CD14-positive monocyte (primary cell): ENCODE measurements at regions not wholly inside any gene's neighbourhood (a gene's known extent, or its start where the extent isn't known, plus 50 kb on each side); places are given as distances from the start of the nearest gene placed in this dataset.

Experiments
- DNase-seq, 3 donors: peaks; one replicate each; pipeline ENCODE4 v3.0.0-alpha.2; 2011 to 2022
- H2AFZ ChIP-seq: 2 replicates; pipeline ENCODE4 v1.6.0; 2012; ENCODE audit warnings: mild to moderate bottlenecking, low read depth, low read length, inconsistent platforms; ENCODE audit not compliant: insufficient read depth, poor library complexity, severe bottlenecking
- H3K27ac ChIP-seq, 2 donors: 1 replicate in 1 of 2; 2 replicates in 1 of 2; pipeline ENCODE4 v1.5.1; 2012 to 2013; ENCODE audit warnings: low read length in 2 of 2, control low read depth in 1 of 2, inconsistent platforms in 1 of 2, low read depth in 1 of 2, mild to moderate bottlenecking in 1 of 2
- H3K27me3 ChIP-seq, 2 donors: one replicate each; pipeline versions ENCODE4 v1.6.0 to v1.6.1; 2011 to 2013; ENCODE audit warnings: low read length in 2 of 2; ENCODE audit not compliant: control insufficient read depth in 2 of 2, insufficient read depth in 2 of 2
- H3K36me3 ChIP-seq, 2 donors: replicated peaks in 1 of 2; 1 replicate in 1 of 2; 2 replicates in 1 of 2; pipeline versions ENCODE4 v1.5.1 to v1.6.1; 2012 to 2013; ENCODE audit warnings: low read length in 2 of 2, control low read depth in 1 of 2, inconsistent platforms in 1 of 2, mild to moderate bottlenecking in 1 of 2; ENCODE audit not compliant: insufficient read depth in 2 of 2, control insufficient read depth in 1 of 2
- H3K4me1 ChIP-seq, 2 donors: 1 replicate in 1 of 2; 2 replicates in 1 of 2; pipeline versions ENCODE4 v1.5.1 to v1.6.1; 2012 to 2013; ENCODE audit warnings: low read length in 2 of 2, control low read depth in 1 of 2, inconsistent platforms in 1 of 2, mild to moderate bottlenecking in 1 of 2, moderate library complexity in 1 of 2; ENCODE audit not compliant: insufficient read depth in 2 of 2, control insufficient read depth in 1 of 2
- H3K4me2 ChIP-seq: replicated peaks from 2 replicates; pipeline ENCODE3; 2012; ENCODE audit warnings: low read length, moderate library complexity, mild to moderate bottlenecking; ENCODE audit not compliant: poor library complexity, severe bottlenecking; ENCODE audit errors: extremely low read depth
- H3K4me3 ChIP-seq, 3 experiments: fragments of 200-600 bp in 1 of 3; sonication (generic) in 1 of 3; replicated peaks in 1 of 3; 1 replicate in 2 of 3; 2 replicates in 1 of 3; pipeline ENCODE4 v1.5.1; 2011 to 2013; ENCODE audit warnings: low read length in 3 of 3, mild to moderate bottlenecking in 3 of 3, control low read depth in 2 of 3, low read depth in 2 of 3, inconsistent platforms in 1 of 3, moderate library complexity in 1 of 3
- H3K79me2 ChIP-seq: 2 replicates; pipeline ENCODE4 v1.6.0; 2012; ENCODE audit warnings: mild to moderate bottlenecking, control low read depth, inconsistent platforms, low read length, moderate library complexity; ENCODE audit not compliant: insufficient read depth
- H3K9ac ChIP-seq: 2 replicates; pipeline ENCODE4 v1.6.0; 2017; ENCODE audit warnings: low read length, mild to moderate bottlenecking; ENCODE audit not compliant: insufficient read depth, poor library complexity, severe bottlenecking
- H3K9me3 ChIP-seq, 2 donors: replicated peaks in 1 of 2; 1 replicate in 1 of 2; 2 replicates in 1 of 2; pipeline versions ENCODE4 v1.5.1 to v1.6.1; 2012 to 2013; ENCODE audit warnings: low read length in 2 of 2, control low read depth in 1 of 2; ENCODE audit not compliant: control insufficient read depth in 1 of 2, insufficient read depth in 1 of 2
- H4K20me1 ChIP-seq: 2 replicates; pipeline ENCODE4 v1.6.0; 2012; ENCODE audit warnings: mild to moderate bottlenecking, low read length, control low read depth, moderate library complexity; ENCODE audit not compliant: insufficient read depth
- H3K27ac Mint-ChIP-seq, 7 donors: one replicate each; pipeline ENCODE4 v1.8.0; 2020; ENCODE audit warnings: mild to moderate bottlenecking in 7 of 7, mixed read lengths in 7 of 7, moderate library complexity in 6 of 7, inconsistent platforms in 2 of 7
- H3K27me3 Mint-ChIP-seq, 3 donors: one replicate each; pipeline ENCODE4 v1.8.0; 2021 to 2022; ENCODE audit warnings: low read depth in 3 of 3, mild to moderate bottlenecking in 3 of 3, mixed read lengths in 3 of 3, moderate library complexity in 3 of 3, inconsistent platforms in 1 of 3
- H3K36me3 Mint-ChIP-seq, 2 donors: one replicate each; pipeline ENCODE4 v1.8.0; 2020; ENCODE audit warnings: mixed read lengths in 2 of 2, inconsistent platforms in 1 of 2, mild to moderate bottlenecking in 1 of 2
- H3K4me1 Mint-ChIP-seq: one replicate; pipeline ENCODE4 v1.8.0; 2020; ENCODE audit warnings: mild to moderate bottlenecking, mixed read lengths
- H3K4me3 Mint-ChIP-seq, 2 donors: one replicate each; pipeline ENCODE4 v1.8.0; 2020; ENCODE audit warnings: mild to moderate bottlenecking in 2 of 2, mixed read lengths in 2 of 2, moderate library complexity in 1 of 2
- H3K9me3 Mint-ChIP-seq, 7 donors: one replicate each; pipeline ENCODE4 v1.8.0; 2020 to 2022; ENCODE audit warnings: mixed read lengths in 7 of 7, mild to moderate bottlenecking in 6 of 7, moderate library complexity in 6 of 7, inconsistent platforms in 2 of 7
- CTCF ChIP-seq: fragments of 200-600 bp; IDR thresholded peaks from one replicate; pipeline ENCODE4 v1.8.0; 2022; ENCODE audit warnings: antibody characterized with exemption, mild to moderate bottlenecking
- WGBS: methylation state at CpG from one replicate; pipeline ENCODE4 v1.1.5; 2013; ENCODE audit warnings: missing lambda C conversion rate; ENCODE audit not compliant: insufficient coverage; 5-methylcytosine and 5-hydroxymethylcytosine counted together
- intact Hi-C, 2 donors: fragments of 100-400 bp; cut with micrococcal nuclease; formaldehyde crosslinking; loops; one replicate each; pipeline versions ENCODE4 v1.15.0 to v1.15.1; 2023

- peak in 2 of 3 donors; percentile 62 to 86 for DNase-seq
- TF ChIP-seq CTCF: no peak
- Histone ChIP-seq H3K36me3 (no peaks in the 10 kb centered on the region), H3K4me1 (peaks cover 38 to 42% of the 10 kb centered on the region in 2 donors), H3K27ac (peak overlapping the region in 1 of 2 donors; percentile 93), H3K79me2 (no peaks in the 10 kb centered on the region), H3K27me3 (no peaks in the 10 kb centered on the region), H3K4me2 (peak overlapping the region; percentile 52), H4K20me1 (no peaks in the 10 kb centered on the region), H2AFZ (peak overlapping the region; percentile 43), H3K9ac (no peak overlapping the region), H3K4me3 (peak overlapping the region in 1 of 3 experiments; percentile 36), H3K9me3 (no peaks in the 10 kb centered on the region)
- Mint-ChIP-seq H3K36me3 (peaks cover 0 to 3% of the 10 kb centered on the region in 2 donors), H3K27me3 (peaks cover 0 to 2% (median 0%) of the 10 kb centered on the region in 3 donors), H3K27ac (peak overlapping the region; percentile 92 to 98 (median 97)), H3K4me1 (peaks cover 33% of the 10 kb centered on the region), H3K9me3 (peaks cover 0 to 3% (median 0%) of the 10 kb centered on the region in 7 donors), H3K4me3 (peak overlapping the region in 1 of 2 donors; percentile 15)
- intact Hi-C loops: loop anchor here in 1 of 2 donors (5.0 to 10.0 kb wide), 3 partner anchors 68 to 130 kb away; partner anchors contain the start of gene MARCKS
- WGBS: no CpG with 5 or more reads among the region's 2 CpGs
Measured at GRCh38 chr6:113762641-113763040, 94.5 kb upstream of the MARCKS start.

GRCh38 chr6:113763311-113763766, 93.8 kb upstream of the MARCKS start:
- Histone ChIP-seq H3K27me3 (no peaks in the 10 kb centered on the region), H3K4me1 (peaks cover 35 to 38% of the 10 kb centered on the region in 2 donors), H3K4me2 (peak overlapping the region; percentile 52), H3K4me3 (peak overlapping the region in 1 of 3 experiments; percentile 36), H3K79me2 (no peaks in the 10 kb centered on the region), H3K27ac (peak overlapping the region; percentile 55 to 93), H4K20me1 (no peaks in the 10 kb centered on the region), H2AFZ (no peak overlapping the region), H3K36me3 (no peaks in the 10 kb centered on the region), H3K9ac (peak overlapping the region; percentile 26), H3K9me3 (no peaks in the 10 kb centered on the region)
- Mint-ChIP-seq H3K27ac (peak overlapping the region; percentile 92 to 98 (median 97)), H3K27me3 (no peaks in the 10 kb centered on the region), H3K9me3 (peaks cover 0 to 3% (median 0%) of the 10 kb centered on the region in 7 donors), H3K4me3 (no peak overlapping the region), H3K36me3 (peaks cover 0 to 3% of the 10 kb centered on the region in 2 donors), H3K4me1 (peaks cover 31% of the 10 kb centered on the region)
- DNase-seq: peak in 1 of 3 donors; percentile 35
- no peak for TF ChIP-seq CTCF
- intact Hi-C loops: loop anchor here in 1 of 2 donors (5.0 to 10.0 kb wide), 3 partner anchors 69 to 131 kb away; partner anchors contain the start of gene MARCKS
- WGBS: no CpG with 5 or more reads among the region's 1 CpG
